HG02840 (cell line): ENCODE measurements at regions not wholly inside any gene's neighbourhood (a gene's known extent, or its start where the extent isn't known, plus 50 kb on each side); places are given as distances from the start of the nearest gene placed in this dataset.
"Not testable (repeated sequence)": the region's sequence is repeated elsewhere in the genome, so short reads cannot be mapped to it uniquely, and the experiment has no call there.

Source experiments
- ATAC-seq: cut with Tn5 transposase; IDR thresholded peaks from one replicate; pipeline ENCODE4 v1.9.1; 2021; ENCODE audit warnings: mild to moderate bottlenecking, moderate library complexity, moderate number of reproducible peaks; ENCODE audit not compliant: unreplicated experiment, low FRiP score

DNA sequence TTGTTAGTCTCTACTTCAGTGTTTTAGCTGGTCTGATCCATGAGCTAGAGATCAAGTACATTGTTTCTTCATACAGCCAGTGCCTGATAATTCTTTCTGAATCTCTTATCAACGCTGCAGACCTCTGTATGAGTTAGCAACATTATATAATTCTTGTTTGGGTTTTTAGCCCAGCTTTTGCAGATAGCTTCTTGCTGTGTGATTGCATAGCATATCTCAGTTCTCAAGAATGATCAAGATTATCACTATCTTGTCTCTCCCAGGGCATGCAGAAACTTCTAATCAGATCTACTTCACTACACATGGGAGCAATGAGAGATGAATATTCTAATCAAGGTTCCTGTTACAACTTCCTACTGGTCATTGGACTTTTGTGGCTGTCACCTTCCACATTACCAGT lies 158.3 kb downstream of the FAM174A start:
- ATAC-seq: no peak

DNA sequence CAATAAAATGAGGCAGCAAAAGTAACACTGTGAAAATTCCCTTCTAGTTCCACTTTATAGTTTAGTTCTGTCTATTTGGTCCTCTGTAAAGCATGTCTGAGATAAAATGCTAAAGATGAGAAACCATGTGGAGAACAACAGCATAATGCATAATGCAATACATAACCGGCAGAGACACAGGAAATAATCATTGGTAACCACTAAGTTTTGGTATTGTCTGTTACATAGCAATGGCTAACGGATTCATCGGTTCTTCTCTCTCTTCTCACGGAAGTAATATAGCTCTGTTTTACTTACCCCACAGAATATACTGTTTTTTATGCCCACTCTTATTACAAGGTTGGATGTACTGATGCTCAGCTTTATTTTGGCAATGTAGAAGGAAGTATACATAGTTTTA lies 158.9 kb downstream of the FAM174A start:
- ATAC-seq: peak; percentile 89

DNA sequence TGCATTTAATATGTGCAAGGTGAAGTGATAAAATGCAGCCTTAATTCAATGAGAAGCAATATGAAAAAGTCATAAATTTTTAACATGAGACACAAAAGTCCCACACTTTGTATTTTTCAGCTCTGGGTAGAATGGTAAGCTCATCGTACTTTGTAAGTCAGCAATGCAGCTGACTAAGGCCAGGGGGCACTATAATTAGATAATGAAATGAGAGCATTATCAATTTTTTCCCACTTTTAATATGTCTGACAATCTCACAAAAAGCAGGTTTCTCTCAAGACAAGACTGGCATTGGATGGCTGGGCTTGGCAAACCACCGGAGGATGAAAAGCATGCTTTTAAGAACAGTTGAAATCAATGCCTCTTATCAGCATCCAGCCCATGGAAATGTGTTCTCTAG lies 162.8 kb downstream of the FAM174A start:
- no peak for ATAC-seq

DNA sequence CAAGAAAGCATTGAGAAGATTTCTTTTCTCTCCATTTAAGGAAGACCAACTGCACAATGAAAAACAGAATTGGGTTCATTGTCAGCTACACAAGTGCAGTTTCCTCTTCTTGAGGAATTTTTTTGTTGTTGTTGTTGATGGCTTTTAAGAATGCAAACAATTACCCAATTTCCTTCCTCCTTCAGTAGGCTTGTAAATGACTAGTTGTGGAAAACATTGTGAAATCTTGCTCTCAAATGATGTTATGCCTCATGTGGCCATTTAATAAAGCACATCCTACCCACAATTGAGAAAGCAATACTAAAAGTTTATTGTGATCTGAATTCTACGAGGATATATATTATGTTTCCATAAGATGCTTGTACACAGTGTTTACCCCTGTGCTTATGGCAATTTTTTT lies 171.6 kb downstream of the FAM174A start:
- ATAC-seq: peak; percentile 71

DNA sequence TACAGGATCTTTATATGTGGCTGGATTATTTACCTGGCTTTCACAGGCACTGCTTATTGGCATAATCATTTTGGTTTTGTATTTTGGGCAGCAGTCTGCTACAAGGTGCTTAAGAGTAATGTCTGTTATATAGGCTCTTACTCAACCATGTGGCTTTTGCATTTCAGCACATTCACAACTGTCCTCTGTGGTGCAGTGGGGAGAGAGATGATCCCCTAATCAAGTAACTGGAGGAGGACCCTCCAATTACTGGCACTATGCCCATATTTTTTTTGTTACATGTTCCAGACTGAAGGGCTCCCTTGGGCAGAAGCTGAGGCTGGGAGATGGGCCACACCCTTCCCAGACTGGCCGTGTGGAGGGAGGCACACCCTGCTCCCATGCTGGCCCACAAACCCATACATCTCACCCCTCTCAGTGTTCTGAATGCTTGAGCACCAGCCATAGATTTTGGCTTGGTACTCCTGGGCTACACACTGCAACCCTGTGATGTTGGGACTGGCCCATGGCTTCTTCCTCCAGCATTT lies 173.5 kb downstream of the FAM174A start:
- no peak for ATAC-seq

DNA sequence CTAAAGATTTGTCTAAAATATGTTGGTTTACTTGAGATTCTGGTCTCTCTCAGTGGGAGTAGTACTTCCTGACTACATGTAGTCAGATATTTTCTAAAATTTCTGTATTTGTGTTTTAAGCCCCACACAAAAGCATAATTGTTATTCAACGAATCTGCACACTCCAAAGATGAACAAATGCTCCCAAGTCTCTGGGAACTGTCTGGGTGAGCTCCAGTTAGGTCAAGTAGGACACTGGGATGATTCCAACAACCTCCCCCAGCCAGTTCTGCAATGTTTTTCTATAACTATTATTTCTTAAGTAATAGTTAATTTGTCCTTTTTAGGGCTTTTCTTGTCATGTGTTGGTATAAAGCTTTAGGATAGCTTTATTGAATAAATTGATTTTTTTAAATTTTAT lies 174.6 kb downstream of the FAM174A start:
- ATAC-seq: no peak

DNA sequence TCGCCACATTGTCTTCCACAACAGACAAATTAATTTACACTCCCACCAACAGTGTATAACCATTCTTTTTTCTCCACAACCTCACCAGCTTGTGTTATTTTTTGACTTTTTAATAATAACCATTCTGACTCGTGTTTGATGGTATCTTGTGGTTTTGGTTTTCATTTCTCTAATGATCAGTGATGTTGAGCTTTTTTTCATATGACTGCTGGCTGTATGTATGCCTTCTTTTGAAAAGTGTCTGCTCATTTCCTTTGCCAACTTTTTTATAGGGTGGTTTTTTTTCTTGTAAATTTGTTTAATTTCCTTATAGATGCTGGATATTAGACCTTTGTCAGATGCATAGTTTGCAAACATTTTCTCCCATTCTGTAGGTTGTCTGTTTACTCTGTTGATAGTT lies 179.6 kb downstream of the FAM174A start:
- not testable (repeated sequence) for ATAC-seq

DNA sequence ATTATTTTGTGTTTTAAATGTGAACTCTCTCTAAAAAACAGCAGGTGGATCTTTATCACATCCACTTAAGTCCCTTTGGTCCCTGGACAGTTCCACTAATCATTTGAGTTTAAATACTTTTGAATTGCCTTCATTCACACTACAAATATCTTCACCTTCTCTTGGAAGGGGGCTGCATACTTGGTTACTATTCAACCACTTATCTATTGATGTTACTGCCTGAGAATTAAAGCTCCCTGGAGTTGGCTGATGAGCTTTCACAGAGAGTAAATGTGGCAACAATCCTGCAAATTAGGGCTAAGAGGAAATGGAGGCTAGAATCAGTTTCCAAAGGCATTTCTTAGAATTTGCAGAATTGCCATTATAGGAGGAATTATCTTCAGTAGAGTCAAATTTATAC lies 180.4 kb downstream of the ST8SIA4 start:
- ATAC-seq: no peak

DNA sequence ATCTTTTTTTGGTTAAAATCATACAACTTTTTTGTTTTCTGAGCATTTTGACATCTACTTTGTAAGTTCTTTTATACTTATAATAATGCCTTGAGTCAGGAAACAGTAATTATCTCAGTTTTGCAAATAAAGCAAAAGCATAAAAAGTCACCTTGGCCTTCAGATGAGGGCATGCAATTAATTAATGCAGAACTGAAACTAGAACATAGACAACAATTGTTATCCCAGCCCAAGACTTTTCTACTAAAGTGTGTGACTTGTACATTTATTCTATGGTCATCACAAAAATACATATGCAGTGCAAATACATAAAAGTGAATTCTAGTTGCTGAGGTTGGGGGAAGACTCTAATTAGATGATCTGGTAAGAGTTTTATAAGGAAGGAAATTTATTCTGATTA lies 179.9 kb downstream of the ST8SIA4 start:
- ATAC-seq: no peak

DNA sequence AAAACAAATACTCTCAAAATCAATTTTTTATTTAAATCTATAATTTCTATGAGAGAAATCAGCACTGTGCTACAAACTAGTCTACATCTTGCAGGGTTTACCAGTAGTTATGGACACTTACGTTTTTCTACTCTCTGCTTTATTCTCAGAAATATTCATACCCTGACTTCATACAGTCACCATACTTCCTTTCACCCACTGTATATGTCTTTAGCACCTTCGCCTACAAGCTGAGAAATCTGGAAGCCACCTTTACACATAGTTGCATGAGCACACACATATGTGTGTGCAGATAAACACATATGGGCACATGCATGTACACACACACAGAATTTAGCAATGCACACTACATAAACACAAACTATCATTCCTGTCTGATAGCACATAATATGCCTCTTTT lies 177.0 kb downstream of the ST8SIA4 start:
- ATAC-seq: no peak

DNA sequence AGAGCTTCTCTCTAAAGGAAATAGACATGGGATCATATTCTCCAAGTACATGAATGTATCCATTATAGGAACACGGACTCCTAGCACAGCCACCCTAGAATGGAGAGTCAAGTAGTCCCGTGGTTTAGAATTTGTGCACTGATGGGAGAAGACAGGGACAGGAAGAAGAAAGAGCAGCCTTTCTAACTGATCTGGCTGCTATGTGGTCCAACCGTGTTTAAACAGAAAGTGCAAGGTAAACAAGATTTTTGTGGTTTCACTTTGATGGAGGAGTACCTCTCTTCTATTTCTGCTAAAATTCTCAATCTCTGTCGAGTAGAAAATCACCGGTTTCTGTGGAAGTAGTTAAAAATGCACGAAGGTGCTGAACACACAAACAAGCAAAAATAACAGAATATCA lies 171.3 kb downstream of the ST8SIA4 start:
- peak; percentile 94 for ATAC-seq

DNA sequence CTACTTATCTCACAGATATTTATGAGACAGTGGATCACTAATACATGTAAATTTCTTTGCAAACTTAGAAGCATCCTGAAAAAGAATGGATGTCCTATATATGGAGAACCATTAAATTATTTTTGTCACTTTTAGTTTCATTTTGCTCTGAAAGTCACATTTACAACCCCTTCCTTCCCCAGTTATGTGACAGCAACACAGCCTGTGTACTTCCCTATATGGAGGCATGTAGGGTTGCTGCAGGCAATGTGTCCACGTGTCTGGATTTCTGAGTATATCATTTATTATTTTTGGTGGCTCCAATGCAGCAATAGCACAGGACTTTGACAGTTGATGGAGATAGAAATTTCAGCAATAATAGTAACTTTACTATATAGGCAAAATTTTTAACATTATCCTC lies 156.4 kb downstream of the ST8SIA4 start:
- peak; percentile 70 for ATAC-seq

DNA sequence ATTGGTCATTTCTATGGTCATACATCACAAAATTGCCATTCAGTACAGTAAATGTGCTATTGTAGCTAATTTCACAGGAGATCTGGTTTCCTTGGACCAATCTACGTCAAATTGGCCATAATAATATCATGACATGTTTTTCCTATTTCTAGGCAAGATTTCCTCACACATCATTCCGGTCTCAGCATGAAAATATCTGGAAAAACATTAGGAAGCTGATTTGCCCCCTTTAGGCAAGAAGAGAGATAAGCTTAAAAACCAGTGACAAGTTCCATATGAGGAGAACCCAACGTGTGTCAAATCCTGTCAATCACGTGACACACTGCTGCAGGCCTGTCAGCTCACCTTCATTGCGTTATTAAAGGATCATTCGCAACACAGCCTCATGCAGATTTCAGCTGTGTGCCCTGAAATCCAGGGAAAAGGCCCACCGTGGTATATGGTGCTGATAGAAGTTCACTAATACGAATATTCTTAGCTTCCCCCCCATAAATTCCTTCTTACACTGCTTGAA lies 153.3 kb downstream of the ST8SIA4 start:
- ATAC-seq: no peak

DNA sequence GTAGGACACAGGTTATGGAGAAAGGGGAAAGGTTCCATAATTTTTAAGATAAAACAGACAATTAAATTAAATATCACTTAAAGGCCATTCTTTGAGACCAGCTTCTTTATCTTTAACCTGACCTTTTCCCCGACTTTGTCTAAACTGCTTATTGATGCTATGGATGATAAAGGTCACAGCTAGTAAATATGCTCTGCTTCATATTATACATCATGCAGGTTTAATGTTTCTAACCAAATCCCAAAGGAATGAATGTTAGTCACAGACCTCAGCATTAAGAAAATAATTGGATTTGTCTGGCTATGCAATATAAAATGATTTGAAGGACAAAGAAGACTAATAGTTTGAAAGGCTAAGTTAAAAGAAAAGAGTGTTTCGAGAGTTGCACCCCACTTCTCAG lies 147.6 kb downstream of the ST8SIA4 start:
- no peak for ATAC-seq
